H1 (cell line): ENCODE measurements at regions not wholly inside any gene's neighbourhood (a gene's known extent, or its start where the extent isn't known, plus 50 kb on each side); places are given as distances from the start of the nearest gene placed in this dataset.

ENCODE experiments used
- CTCF ChIA-PET: fragments of 300-600 bp; sonication (Branson Sonifier 250); formaldehyde crosslinking; loops from one replicate; lab custom pipeline; 2021; ENCODE audit not compliant: partially characterized antibody; lab: Charles Lee
- POLR2A ChIA-PET: fragments of 300-600 bp; sonication (Branson Sonifier 250); formaldehyde crosslinking; loops from one replicate; lab custom pipeline; 2021; ENCODE audit warnings: inconsistent platforms; ENCODE audit not compliant: partially characterized antibody; lab: Charles Lee
- DNase-seq, 2 experiments: peaks; one replicate each; pipeline versions ENCODE4 v3.0.0 to v3.0.0-alpha.2; 2010 to 2022; ENCODE audit warnings: low spot score in 2 of 2, low read depth in 1 of 2, mixed read lengths in 1 of 2
- FAIRE-seq: peaks from 2 replicates; lab custom pipeline; 2011; peaks lifted over from hg19 to GRCh38; lab: Jason Lieb, UNC
- H2AFZ ChIP-seq: 2 replicates; pipeline ENCODE4 v1.8.1; 2012; ENCODE audit warnings: low read length, inconsistent platforms
- H2AK5ac ChIP-seq: 2 replicates; pipeline ENCODE4 v1.6.1; 2013; ENCODE audit warnings: low read depth, low read length
- H2BK120ac ChIP-seq: replicated peaks from 2 replicates; pipeline ENCODE3; 2013; ENCODE audit warnings: low read depth, low read length, inconsistent platforms
- H2BK12ac ChIP-seq: 2 replicates; pipeline ENCODE4 v1.6.1; 2013; ENCODE audit warnings: low read depth, low read length
- H2BK15ac ChIP-seq: 2 replicates; pipeline ENCODE4 v1.6.1; 2013; ENCODE audit warnings: low read length
- H2BK20ac ChIP-seq: 2 replicates; pipeline ENCODE4 v1.6.1; 2013; ENCODE audit warnings: low read length
- H2BK5ac ChIP-seq: 2 replicates; pipeline ENCODE4 v1.6.1; 2013; ENCODE audit warnings: low read depth, low read length
- H3K14ac ChIP-seq: 2 replicates; pipeline ENCODE4 v1.6.1; 2013; ENCODE audit warnings: inconsistent platforms; ENCODE audit not compliant: insufficient read length
- H3K18ac ChIP-seq: 2 replicates; pipeline ENCODE4 v1.6.1; 2013; ENCODE audit warnings: low read length; ENCODE audit errors: extremely low read depth
- H3K23ac ChIP-seq: 2 replicates; pipeline ENCODE4 v1.6.1; 2013; ENCODE audit warnings: inconsistent platforms; ENCODE audit not compliant: insufficient read length
- H3K23me2 ChIP-seq: 2 replicates; pipeline ENCODE4 v1.6.1; 2013; ENCODE audit warnings: low read depth, low read length
- H3K27ac ChIP-seq: 2 replicates; pipeline ENCODE4 v1.6.1; 2011; ENCODE audit warnings: low read depth, low read length, inconsistent platforms
- H3K27me3 ChIP-seq, 4 experiments: replicated peaks in 1 of 4; 1 replicate in 1 of 4; 2 replicates in 3 of 4; pipeline versions ENCODE4 v1.6.1 to v1.8.1; 2011 to 2013; ENCODE audit warnings: low read length in 3 of 4, mild to moderate bottlenecking in 3 of 4, inconsistent platforms in 2 of 4, mixed read lengths in 2 of 4, moderate library complexity in 1 of 4; ENCODE audit not compliant: control insufficient read depth in 3 of 4, insufficient read depth in 3 of 4; ENCODE audit errors: extremely low read depth in 1 of 4
- H3K36me3 ChIP-seq, 4 experiments: 2 replicates each; pipeline versions ENCODE4 v1.6.1 to v1.8.1; 2011 to 2013; ENCODE audit warnings: mild to moderate bottlenecking in 4 of 4, low read length in 3 of 4, moderate library complexity in 2 of 4, control low read depth in 1 of 4, inconsistent platforms in 1 of 4; ENCODE audit not compliant: insufficient read depth in 4 of 4, control insufficient read depth in 2 of 4
- H3K4ac ChIP-seq: replicated peaks from 2 replicates; pipeline ENCODE3; 2013; ENCODE audit warnings: low read length, low read depth, mixed read lengths, inconsistent platforms; ENCODE audit not compliant: insufficient read length
- H3K4me1 ChIP-seq, 4 experiments: replicated peaks in 1 of 4; 1 replicate in 1 of 4; 2 replicates in 3 of 4; pipeline versions ENCODE4 v1.6.1 to v1.8.1; 2011 to 2013; ENCODE audit warnings: low read length in 3 of 4, inconsistent platforms in 2 of 4, mixed read lengths in 1 of 4; ENCODE audit not compliant: insufficient read depth in 4 of 4, control insufficient read depth in 3 of 4
- H3K4me2 ChIP-seq, 2 experiments: 2 replicates each; pipeline versions ENCODE4 v1.6.1 to v1.8.1; 2011 to 2013; ENCODE audit warnings: low read depth in 2 of 2, low read length in 2 of 2, control low read depth in 1 of 2, inconsistent platforms in 1 of 2, mild to moderate bottlenecking in 1 of 2; ENCODE audit not compliant: insufficient read depth in 1 of 2
- H3K4me3 ChIP-seq, 4 experiments: fragments of 200-600, 300-600 bp in 1 of 4; sonication (generic), shearing (Covaris generic), sonication (Bioruptor Twin) in 1 of 4; 2 replicates each; pipeline versions ENCODE4 v1.5.1 to v1.8.1; 2011 to 2016; ENCODE audit warnings: low read length in 4 of 4, low read depth in 3 of 4, control low read depth in 2 of 4, inconsistent platforms in 2 of 4, mild to moderate bottlenecking in 2 of 4, mixed read lengths in 1 of 4, moderate library complexity in 1 of 4; ENCODE audit not compliant: insufficient read depth in 2 of 4; ENCODE audit errors: extremely low read depth in 1 of 4
- H3K56ac ChIP-seq: replicated peaks from 2 replicates; pipeline ENCODE3; 2013; ENCODE audit warnings: low read depth, mild to moderate bottlenecking, mixed read lengths, low read length, inconsistent platforms; ENCODE audit not compliant: insufficient read length
- H3K79me1 ChIP-seq: 2 replicates; pipeline ENCODE4 v1.6.1; 2013; ENCODE audit warnings: low read depth, low read length, control low read depth
- H3K79me2 ChIP-seq, 2 experiments: 2 replicates each; pipeline versions ENCODE4 v1.6.1 to v1.8.1; 2012 to 2013; ENCODE audit warnings: low read length in 2 of 2, mild to moderate bottlenecking in 2 of 2, inconsistent platforms in 1 of 2; ENCODE audit not compliant: insufficient read depth in 2 of 2, control insufficient read depth in 1 of 2
- H3K9ac ChIP-seq, 4 experiments: replicated peaks in 1 of 4; 1 replicate in 1 of 4; 2 replicates in 3 of 4; pipeline versions ENCODE4 v1.6.1 to v1.8.1; 2011 to 2013; ENCODE audit warnings: low read depth in 3 of 4, low read length in 3 of 4, control low read depth in 2 of 4, mild to moderate bottlenecking in 2 of 4, moderate library complexity in 2 of 4, inconsistent platforms in 1 of 4; ENCODE audit errors: extremely low read depth in 1 of 4
- H3K9me3 ChIP-seq, 2 experiments: 2 replicates each; pipeline versions ENCODE4 v1.6.1 to v1.8.1; 2012 to 2013; ENCODE audit warnings: mild to moderate bottlenecking in 2 of 2, moderate library complexity in 2 of 2, control low read depth in 1 of 2, inconsistent platforms in 1 of 2, low read depth in 1 of 2, low read length in 1 of 2, mixed read lengths in 1 of 2; ENCODE audit not compliant: insufficient read depth in 2 of 2
- H4K20me1 ChIP-seq, 2 experiments: replicated peaks in 1 of 2; 2 replicates each; pipeline versions ENCODE3 to v1.8.1; 2011 to 2013; ENCODE audit warnings: inconsistent platforms in 2 of 2, low read length in 2 of 2, mild to moderate bottlenecking in 1 of 2; ENCODE audit not compliant: insufficient read depth in 2 of 2, control insufficient read depth in 1 of 2
- H4K5ac ChIP-seq: 2 replicates; pipeline ENCODE4 v1.6.1; 2013; ENCODE audit warnings: low read length, low read depth, mixed read lengths, inconsistent platforms; ENCODE audit not compliant: insufficient read length
- H4K8ac ChIP-seq: 2 replicates; pipeline ENCODE4 v1.8.0; 2013; ENCODE audit warnings: mild to moderate bottlenecking, moderate library complexity, low read length, inconsistent platforms; ENCODE audit not compliant: insufficient read depth; ENCODE audit errors: extremely low read depth
- H4K91ac ChIP-seq: replicated peaks from 2 replicates; pipeline ENCODE3; 2013; ENCODE audit warnings: low read length, mixed read lengths, inconsistent platforms; ENCODE audit not compliant: insufficient read length
- ASH2L ChIP-seq: fragments of 200-600, 300-600 bp; sonication (generic); IDR thresholded peaks from one replicate; pipeline ENCODE4 v1.7.1; 2017; ENCODE audit warnings: low read length
- BACH1 ChIP-seq: IDR thresholded peaks from 2 replicates; pipeline ENCODE4 v1.6.1; 2012; ENCODE audit warnings: low read length, improper control_type of control experiment
- CBX5 ChIP-seq: fragments of 300-800, 300-1000 bp; sonication (generic); IDR thresholded peaks from 2 replicates; pipeline ENCODE4 v1.7.1; 2016; ENCODE audit warnings: antibody characterized with exemption, low read length, low read depth
- CBX8 ChIP-seq: fragments of 300-800, 300-1000 bp; sonication (generic); IDR thresholded peaks from 2 replicates; pipeline ENCODE4 v1.7.1; 2016; ENCODE audit warnings: low read depth, low read length, borderline replicate concordance
- CEBPB ChIP-seq: IDR thresholded peaks from 2 replicates; pipeline ENCODE4 v1.6.1; 2012; ENCODE audit warnings: low read depth, low read length
- EGR1 ChIP-seq: IDR thresholded peaks from 2 replicates; pipeline ENCODE4 v1.6.1; 2011; ENCODE audit warnings: low read depth, low read length, borderline replicate concordance
- JUN ChIP-seq: IDR thresholded peaks from 2 replicates; pipeline ENCODE4 v1.6.1; 2011; ENCODE audit warnings: low read depth, mild to moderate bottlenecking, improper control_type of control experiment, low read length
- NRF1 ChIP-seq: IDR thresholded peaks from 2 replicates; pipeline ENCODE4 v1.6.1; 2011; ENCODE audit warnings: mild to moderate bottlenecking, low read depth, low read length, improper control_type of control experiment
- PHF8 ChIP-seq: fragments of 200-600 bp; sonication (generic); conservative IDR thresholded peaks from 2 replicates; pipeline ENCODE4 v1.7.1; 2012; ENCODE audit warnings: low read depth, mild to moderate bottlenecking, inconsistent platforms, low read length, moderate library complexity
- RXRA ChIP-seq: IDR thresholded peaks from 2 replicates; pipeline ENCODE4 v1.6.1; 2011; ENCODE audit warnings: low read depth, mild to moderate bottlenecking, low read length, moderate library complexity; ENCODE audit not compliant: insufficient read depth
- SAP30 ChIP-seq: fragments of 300-600 bp; sonication (generic); IDR thresholded peaks from 2 replicates; pipeline ENCODE4 v1.7.1; 2012; ENCODE audit warnings: low read length, moderate library complexity, mild to moderate bottlenecking, inconsistent platforms; ENCODE audit not compliant: insufficient read depth, insufficient replicate concordance
- ZNF274 ChIP-seq: IDR thresholded peaks from 2 replicates; pipeline ENCODE4 v1.7.0; 2012; ENCODE audit warnings: low read length, borderline replicate concordance; ENCODE audit errors: extremely low read depth
- WGBS, 2 experiments: shearing (Covaris generic) in 1 of 2; methylation state at CpG; one replicate each; pipeline versions ENCODE4 v1.1.6 to v1.1.7; 2013 to 2015; ENCODE audit warnings: low lambda C conversion rate in 2 of 2, mixed read lengths in 2 of 2, inconsistent platforms in 1 of 2, low coverage in 1 of 2, missing lambda C conversion rate in 1 of 2; ENCODE audit not compliant: insufficient replicate concordance in 2 of 2, insufficient coverage in 1 of 2, insufficient read length in 1 of 2; ENCODE audit errors: extremely low coverage in 1 of 2, missing lambda C conversion rate in 1 of 2; 5-methylcytosine and 5-hydroxymethylcytosine counted together
- TF ChIP-seq, protein P1 (sequence below): IDR thresholded peaks from 2 replicates; pipeline ENCODE4 v1.6.1; 2012; ENCODE audit warnings: inconsistent platforms

GRCh38 chr3:139110072-139110830, 65.6 kb upstream of the PRR23C start:
- Histone ChIP-seq H2BK120ac (no peak overlapping the region), H2BK15ac (no peak overlapping the region), H3K9me3 (no peaks in the 10 kb centered on the region), H3K18ac (no peak overlapping the region), H3K4ac (no peak overlapping the region), H3K36me3 (no peaks in the 10 kb centered on the region), H3K4me2 (no peak overlapping the region), H3K9ac (no peak overlapping the region), H3K27me3 (no peaks in the 10 kb centered on the region), H2AK5ac (no peak overlapping the region), H4K20me1 (peaks cover 0 to 1% of the 10 kb centered on the region in 2 experiments), H4K8ac (no peak overlapping the region), H3K4me3 (no peak overlapping the region), H4K91ac (no peak overlapping the region), H3K56ac (no peak overlapping the region), H2BK12ac (no peak overlapping the region), H3K79me1 (no peaks in the 10 kb centered on the region), H4K5ac (no peak overlapping the region), H2BK5ac (no peak overlapping the region), H3K79me2 (no peaks in the 10 kb centered on the region), H2BK20ac (no peak overlapping the region), H3K4me1 (no peaks in the 10 kb centered on the region; a peak in 1 of 7 replicates), H3K23me2 (no peaks in the 10 kb centered on the region), H3K27ac (no peak overlapping the region), H3K23ac (no peak overlapping the region), H2AFZ (no peak overlapping the region), H3K14ac (no peak overlapping the region)
- FAIRE-seq (no peak), DNase-seq (peak in 1 of 2 experiments; percentile 14)
- ChIA-PET CTCF (interaction anchor here (0.8 to 5.5 kb wide), 17 partner anchors 10 to 451 kb away, joined by 3 to 39 read pairs (median 5); no protein-coding TSS in a partner anchor), POLR2A (interaction anchor here (1.2 kb wide), 1 partner anchor 21 kb away, joined by 3 read pairs; no protein-coding TSS in a partner anchor)
- WGBS, 2 experiments = 86% methylated on average over 10 of the region's 10 CpGs; no CpG with 5 or more reads in 1 of the 2 experiments
- TF ChIP-seq JUN (no peak), CBX5 (no peak), ZNF274 (no peak), CEBPB (no peak), RXRA (no peak), PHF8 (no peak), ASH2L (no peak), SAP30 (no peak), EGR1 (no peak), BACH1 (no peak), NRF1 (no peak), CBX8 (no peak)
- TF ChIP-seq, protein P1, sequence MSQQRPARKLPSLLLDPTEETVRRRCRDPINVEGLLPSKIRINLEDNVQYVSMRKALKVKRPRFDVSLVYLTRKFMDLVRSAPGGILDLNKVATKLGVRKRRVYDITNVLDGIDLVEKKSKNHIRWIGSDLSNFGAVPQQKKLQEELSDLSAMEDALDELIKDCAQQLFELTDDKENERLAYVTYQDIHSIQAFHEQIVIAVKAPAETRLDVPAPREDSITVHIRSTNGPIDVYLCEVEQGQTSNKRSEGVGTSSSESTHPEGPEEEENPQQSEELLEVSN = no peak
